Transverse colon (tissue), 4 donors: ENCODE measurements at regions not wholly inside any gene's neighbourhood (a gene's known extent, or its start where the extent isn't known, plus 50 kb on each side); places are given as distances from the start of the nearest gene placed in this dataset.
A peak's percentile ranks its signal among the peaks of the same experiment; 100 is the strongest.

Experiments used
- DNase-seq: peaks from one replicate; pipeline ENCODE4 v3.0.0-alpha.2; 2019
- H3K27ac ChIP-seq, 4 donors: fragments of 200-600 bp; sonication (generic); 2 replicates each; pipeline ENCODE4 v1.5.1; 2016 to 2018; ENCODE audit warnings: inconsistent platforms in 4 of 4
- H3K27me3 ChIP-seq: fragments of 200-600 bp; sonication (generic); 2 replicates; pipeline ENCODE4 v1.5.1; 2017; ENCODE audit warnings: inconsistent platforms
- H3K36me3 ChIP-seq, 4 donors: fragments of 200-600 bp; sonication (generic); 2 replicates each; pipeline ENCODE4 v1.5.1; 2017 to 2019; ENCODE audit warnings: inconsistent platforms in 4 of 4
- H3K4me1 ChIP-seq, 4 donors: fragments of 200-600 bp; sonication (generic); 2 replicates each; pipeline ENCODE4 v1.5.1; 2017 to 2020; ENCODE audit warnings: inconsistent platforms in 4 of 4
- H3K4me3 ChIP-seq, 4 donors: fragments of 200-600 bp; sonication (generic); 1 replicate in 1 of 4; 2 replicates in 3 of 4; pipeline versions ENCODE4 v1.5.1 to v1.6.1; 2017 to 2019; ENCODE audit warnings: inconsistent platforms in 4 of 4
- H3K9me3 ChIP-seq, 2 donors: fragments of 200-600 bp; sonication (generic); 2 replicates each; pipeline ENCODE4 v1.5.1; 2017 to 2019; ENCODE audit warnings: inconsistent platforms in 2 of 2
- EP300 ChIP-seq: sonication (generic); formaldehyde crosslinking; IDR thresholded peaks from one replicate; pipeline ENCODE4 v1.6.1; 2017; ENCODE audit warnings: antibody characterized with exemption, low read depth
- POLR2A ChIP-seq: fragments of 450-650 bp; IDR thresholded peaks from one replicate; pipeline ENCODE4 v1.6.1; 2016; ENCODE audit warnings: antibody characterized with exemption, mild to moderate bottlenecking, moderate library complexity
- POLR2AphosphoS5 ChIP-seq, 3 donors: sonication (generic); formaldehyde crosslinking; IDR thresholded peaks; one replicate each; pipeline ENCODE4 v1.6.1; 2016; ENCODE audit warnings: antibody characterized with exemption in 3 of 3
- WGBS, 2 donors: methylation state at CpG; one replicate each; pipeline ENCODE4 v1.1.5; 2018; ENCODE audit warnings: low coverage in 1 of 2; 5-methylcytosine and 5-hydroxymethylcytosine counted together
- in situ Hi-C, 4 donors: fragments of 200-750 bp; cut with MboI; loops; one replicate each; pipeline versions ENCODE4 v1.15.0 to v1.15.1; 2017; ENCODE audit warnings: low sequenced_read_pairs in 3 of 4, low pct_ligation_motif_present in 1 of 4, low pct_unique_long_range_greater_than_20kb in 1 of 4
- intact Hi-C: fragments of 100-400 bp; cut with DNase I; formaldehyde crosslinking; loops from one replicate; pipeline ENCODE4 v1.15.1; 2023; ENCODE audit warnings: low total_unique reads
- TF ChIP-seq, protein P1 (sequence below), 5 experiments: fragments of 200-600 bp in 3 of 5; fragments of 450-650 bp in 2 of 5; sonication (generic) in 3 of 5; IDR thresholded peaks; 1 replicate in 2 of 5; 2 replicates in 3 of 5; pipeline ENCODE4 v1.5.1; 2016 to 2017; ENCODE audit warnings: antibody characterized with exemption in 5 of 5, inconsistent platforms in 3 of 5, mild to moderate bottlenecking in 2 of 5, moderate library complexity in 1 of 5

DNA sequence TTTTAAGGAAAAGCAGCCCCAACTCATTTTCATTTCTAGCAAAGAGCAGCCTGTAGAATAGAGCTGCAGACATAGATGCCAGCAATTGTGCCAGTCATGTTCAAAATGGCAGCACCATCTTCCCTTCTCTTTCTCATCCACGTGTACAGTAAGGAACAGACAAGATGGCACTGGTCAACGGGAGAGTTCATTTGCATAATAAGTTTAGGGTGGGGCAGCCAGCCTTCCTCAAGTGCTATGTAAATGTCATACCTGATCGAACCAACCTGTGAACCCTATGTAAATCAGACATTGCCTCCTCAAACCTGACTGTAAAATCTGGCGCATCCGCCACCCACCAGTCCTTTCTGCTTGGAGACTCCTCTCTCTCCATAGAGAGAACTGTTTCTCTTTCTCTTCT, 150.0 kb upstream of the CDH13 start:
- Histone ChIP-seq H3K4me1 (no peaks in the 10 kb centered on the region), H3K27me3 (no peaks in the 10 kb centered on the region), H3K4me3 (no peak overlapping the region), H3K27ac (no peak overlapping the region), H3K9me3 (no peaks in the 10 kb centered on the region), H3K36me3 (no peaks in the 10 kb centered on the region)
- intact Hi-C loops: no loop called here
- TF ChIP-seq, protein P1, sequence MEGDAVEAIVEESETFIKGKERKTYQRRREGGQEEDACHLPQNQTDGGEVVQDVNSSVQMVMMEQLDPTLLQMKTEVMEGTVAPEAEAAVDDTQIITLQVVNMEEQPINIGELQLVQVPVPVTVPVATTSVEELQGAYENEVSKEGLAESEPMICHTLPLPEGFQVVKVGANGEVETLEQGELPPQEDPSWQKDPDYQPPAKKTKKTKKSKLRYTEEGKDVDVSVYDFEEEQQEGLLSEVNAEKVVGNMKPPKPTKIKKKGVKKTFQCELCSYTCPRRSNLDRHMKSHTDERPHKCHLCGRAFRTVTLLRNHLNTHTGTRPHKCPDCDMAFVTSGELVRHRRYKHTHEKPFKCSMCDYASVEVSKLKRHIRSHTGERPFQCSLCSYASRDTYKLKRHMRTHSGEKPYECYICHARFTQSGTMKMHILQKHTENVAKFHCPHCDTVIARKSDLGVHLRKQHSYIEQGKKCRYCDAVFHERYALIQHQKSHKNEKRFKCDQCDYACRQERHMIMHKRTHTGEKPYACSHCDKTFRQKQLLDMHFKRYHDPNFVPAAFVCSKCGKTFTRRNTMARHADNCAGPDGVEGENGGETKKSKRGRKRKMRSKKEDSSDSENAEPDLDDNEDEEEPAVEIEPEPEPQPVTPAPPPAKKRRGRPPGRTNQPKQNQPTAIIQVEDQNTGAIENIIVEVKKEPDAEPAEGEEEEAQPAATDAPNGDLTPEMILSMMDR (IDR thresholded peaks at IDR 0.05): no peak
- TF ChIP-seq POLR2AphosphoS5 (IDR thresholded peaks at IDR 0.05) (no peak), EP300 (no peak), POLR2A (no peak)
- WGBS, 2 donors: 69 to 79% methylated on average over 3 to 5 of the region's 5 CpGs
- no peak for DNase-seq
- in situ Hi-C loops: no loop called here

DNA sequence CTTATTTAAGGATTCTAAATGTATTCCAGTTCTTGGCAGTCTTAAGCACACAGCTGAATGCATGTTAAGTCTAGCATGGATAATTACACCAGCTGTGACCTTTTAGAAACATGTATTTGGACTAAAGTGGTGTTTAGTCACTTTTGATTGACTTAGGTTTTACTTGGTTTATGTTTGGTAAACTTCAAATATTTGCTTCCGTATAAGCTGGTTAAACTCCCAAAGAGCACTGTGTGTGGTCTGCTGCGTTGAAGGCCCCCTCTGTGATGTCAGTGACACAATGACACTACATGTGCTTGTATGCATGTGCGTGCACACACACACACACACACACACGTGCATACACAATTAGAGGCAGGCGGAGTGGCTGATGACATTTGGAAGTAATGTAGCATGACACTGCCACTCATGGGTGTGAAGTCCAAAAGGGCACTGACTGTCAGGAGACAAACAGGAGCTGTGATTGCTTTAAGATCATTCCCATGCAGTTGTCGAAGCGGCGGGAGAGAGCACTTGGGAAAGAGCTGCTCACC, 156.1 kb upstream of the CDH13 start:
- no peak overlapping the region for H3K27ac ChIP-seq

DNA sequence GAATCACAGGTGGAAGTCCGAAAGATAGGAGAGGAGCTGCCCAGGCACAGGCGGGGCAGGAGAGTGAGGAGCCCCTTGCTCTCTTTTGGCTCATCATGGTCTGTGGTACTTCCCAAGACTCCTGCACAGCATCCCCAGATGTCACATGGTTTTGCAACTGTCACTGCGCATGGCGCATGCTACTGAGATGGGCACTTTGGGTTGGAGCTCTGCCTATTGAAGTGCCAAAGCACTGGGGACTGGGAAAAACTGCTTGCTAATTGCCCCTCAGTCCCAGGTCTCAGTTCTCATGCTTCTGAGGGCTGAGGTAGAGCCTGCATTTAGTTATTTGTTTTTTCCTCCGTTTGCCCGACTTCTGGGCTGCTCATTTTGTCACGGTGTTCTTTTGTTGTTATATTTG, 156.8 kb upstream of the CDH13 start:
- TF ChIP-seq POLR2A (no peak), POLR2AphosphoS5 (IDR thresholded peaks at IDR 0.05) (no peak), EP300 (no peak)
- TF ChIP-seq, protein P1 (IDR thresholded peaks at IDR 0.05): no peak
- Histone ChIP-seq H3K4me1 (no peaks in the 10 kb centered on the region), H3K9me3 (no peaks in the 10 kb centered on the region), H3K36me3 (no peaks in the 10 kb centered on the region), H3K27ac (no peak overlapping the region), H3K27me3 (no peaks in the 10 kb centered on the region), H3K4me3 (no peak overlapping the region)
- intact Hi-C loops (no loop called here), in situ Hi-C loops (no loop called here)
- 74 to 79% methylated on average over 3 to 7 of the region's 7 CpGs for WGBS, 2 donors
- DNase-seq: no peak

More for the DNA sequence above, 156.1 kb upstream of the CDH13 start:
- no peaks in the 10 kb centered on the region for H3K27me3 ChIP-seq
- intact Hi-C loops: no loop called here
- H3K36me3 ChIP-seq: no peaks in the 10 kb centered on the region
- H3K4me3 ChIP-seq: no peak overlapping the region
- TF ChIP-seq, protein P1 (IDR thresholded peaks at IDR 0.05): no peak
- peak; percentile 19 for DNase-seq
- no peaks in the 10 kb centered on the region for H3K9me3 ChIP-seq
- WGBS, 2 donors: 0 to 43% methylated on average over 1 to 8 of the region's 8 CpGs
- in situ Hi-C loops: no loop called here
- H3K4me1 ChIP-seq: no peaks in the 10 kb centered on the region

DNA sequence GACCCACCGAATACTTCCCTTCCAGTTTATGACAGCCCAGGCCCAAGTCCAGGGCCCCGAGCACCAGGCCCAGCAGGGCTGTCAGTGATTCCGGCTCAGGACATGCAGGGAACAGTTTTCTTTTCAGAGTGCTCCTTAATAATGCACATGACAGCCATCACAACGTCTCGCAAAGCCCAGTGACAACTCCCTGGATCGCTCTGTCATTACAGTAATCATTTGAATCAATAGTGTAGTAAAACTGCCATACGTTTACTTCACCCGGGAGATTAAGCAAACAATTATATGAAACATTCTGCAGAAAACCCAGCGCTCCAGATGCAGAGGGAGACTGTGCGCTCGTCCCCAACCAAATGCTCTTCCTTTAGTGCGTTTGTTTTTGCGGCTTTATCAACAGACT, 162.6 kb upstream of the CDH13 start:
- Histone ChIP-seq H3K36me3 (no peaks in the 10 kb centered on the region), H3K4me1 (no peaks in the 10 kb centered on the region), H3K27ac (no peak overlapping the region), H3K9me3 (no peaks in the 10 kb centered on the region), H3K27me3 (no peaks in the 10 kb centered on the region), H3K4me3 (no peak overlapping the region)
- 30 to 60% methylated on average over 10 to 13 of the region's 13 CpGs for WGBS, 2 donors
- TF ChIP-seq EP300 (no peak), POLR2AphosphoS5 (IDR thresholded peaks at IDR 0.05) (no peak), POLR2A (no peak)
- TF ChIP-seq, protein P1 (IDR thresholded peaks at IDR 0.05): no peak
- in situ Hi-C loops: no loop called here
- DNase-seq: no peak
- intact Hi-C loops: no loop called here
